Esophagus (tissue), 2 donors: ENCODE measurements at regions not wholly inside any gene's neighbourhood (a gene's known extent, or its start where the extent isn't known, plus 50 kb on each side); places are given as distances from the start of the nearest gene placed in this dataset.
"Not testable (repeated sequence)": the region's sequence is repeated elsewhere in the genome, so short reads cannot be mapped to it uniquely, and the experiment has no call there.

Source experiments
- H3K27ac ChIP-seq, 2 donors: one replicate each; pipeline ENCODE4 v1.5.1; 2013; ENCODE audit warnings: low read depth in 2 of 2, mild to moderate bottlenecking in 2 of 2, inconsistent platforms in 1 of 2, low read length in 1 of 2, moderate library complexity in 1 of 2
- H3K27me3 ChIP-seq, 2 donors: one replicate each; pipeline ENCODE4 v1.6.1; 2013; ENCODE audit warnings: low read length in 2 of 2, control low read depth in 1 of 2, mild to moderate bottlenecking in 1 of 2; ENCODE audit not compliant: insufficient read depth in 2 of 2, control insufficient read depth in 1 of 2
- H3K36me3 ChIP-seq, 2 donors: one replicate each; pipeline ENCODE4 v1.6.1; 2013; ENCODE audit warnings: low read length in 1 of 2; ENCODE audit not compliant: control insufficient read depth in 2 of 2, insufficient read depth in 2 of 2
- H3K4me1 ChIP-seq, 2 donors: one replicate each; pipeline ENCODE4 v1.6.1; 2013; ENCODE audit warnings: low read length in 1 of 2; ENCODE audit not compliant: control insufficient read depth in 2 of 2, insufficient read depth in 2 of 2
- H3K4me3 ChIP-seq, 2 donors: one replicate each; pipeline ENCODE4 v1.5.1; 2013; ENCODE audit warnings: low read length in 2 of 2, mild to moderate bottlenecking in 2 of 2, low read depth in 1 of 2, moderate library complexity in 1 of 2
- H3K9me3 ChIP-seq, 2 donors: one replicate each; pipeline ENCODE4 v1.6.1; 2013; ENCODE audit warnings: mild to moderate bottlenecking in 2 of 2, low read depth in 1 of 2, low read length in 1 of 2, moderate library complexity in 1 of 2; ENCODE audit not compliant: control insufficient read depth in 2 of 2, insufficient read depth in 1 of 2
- WGBS, 2 donors: extraction: QIAGEN DNeasy Blood & Tissue Kit; methylation state at CpG; one replicate each; pipeline ENCODE4 v1.1.7; 2013; 5-methylcytosine and 5-hydroxymethylcytosine counted together
- donor health status: healthy with polysubstance abuse.
- donor health status: Bipolar disorder and iron deficiency.

DNA sequence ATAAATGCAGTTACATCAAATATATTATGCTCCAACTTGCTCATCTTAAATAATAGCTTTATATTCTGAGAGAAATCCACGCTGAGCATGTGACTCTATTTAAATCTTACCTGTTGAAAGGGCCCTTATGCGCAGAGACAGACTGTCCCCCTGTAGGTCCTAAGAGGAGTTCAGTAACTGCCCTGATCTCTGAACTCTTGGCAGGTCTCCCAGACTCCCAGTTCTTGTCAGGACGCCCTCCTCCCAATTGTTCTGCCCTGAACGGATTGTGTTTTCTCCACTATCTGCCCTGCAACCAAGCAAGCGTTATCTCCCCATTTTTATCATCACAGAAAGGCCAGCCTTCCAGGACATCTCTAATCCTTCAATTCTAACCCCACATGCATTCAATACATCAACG is 954.6 kb downstream of the TSN start:
- no peaks in the 10 kb centered on the region for H3K36me3 ChIP-seq
- no peak overlapping the region for H3K27ac ChIP-seq
- H3K9me3 ChIP-seq, result peaks cover 2 to 16% of the 10 kb centered on the region in 2 donors
- 63 to 77% methylated on average over 6 of the region's 6 CpGs for WGBS, 2 donors
- H3K4me1 ChIP-seq, result no peaks in the 10 kb centered on the region
- H3K4me3 ChIP-seq, result no peak overlapping the region
- H3K27me3 ChIP-seq, result no peaks in the 10 kb centered on the region

DNA sequence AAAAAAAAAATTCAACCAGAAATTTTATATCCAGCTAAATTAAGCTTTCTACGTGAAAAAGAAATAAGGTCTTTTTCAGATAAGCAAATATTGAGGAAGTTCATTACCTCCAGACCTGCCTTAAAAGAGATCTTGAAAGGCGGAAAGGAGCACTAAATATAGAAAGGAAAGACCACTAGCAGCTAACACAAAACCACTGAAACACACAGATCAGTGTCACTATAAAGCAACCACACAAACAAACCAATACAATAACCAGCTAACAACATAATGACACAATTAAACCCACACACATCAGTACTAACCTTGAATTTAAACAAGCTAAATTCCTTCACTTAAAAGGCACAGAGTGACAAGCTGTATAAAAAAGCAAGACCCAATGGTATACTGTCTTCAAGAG is 958.3 kb downstream of the TSN start:
- H3K36me3 ChIP-seq, result no peaks in the 10 kb centered on the region
- H3K27me3 ChIP-seq, result no peaks in the 10 kb centered on the region
- H3K4me1 ChIP-seq, result no peaks in the 10 kb centered on the region
- no peak overlapping the region for H3K27ac ChIP-seq
- H3K4me3 ChIP-seq, result no peak overlapping the region
- peaks cover 0 to 14% of the 10 kb centered on the region in 2 donors for H3K9me3 ChIP-seq
- 73 to 87% methylated on average over 2 of the region's 2 CpGs for WGBS, 2 donors

DNA sequence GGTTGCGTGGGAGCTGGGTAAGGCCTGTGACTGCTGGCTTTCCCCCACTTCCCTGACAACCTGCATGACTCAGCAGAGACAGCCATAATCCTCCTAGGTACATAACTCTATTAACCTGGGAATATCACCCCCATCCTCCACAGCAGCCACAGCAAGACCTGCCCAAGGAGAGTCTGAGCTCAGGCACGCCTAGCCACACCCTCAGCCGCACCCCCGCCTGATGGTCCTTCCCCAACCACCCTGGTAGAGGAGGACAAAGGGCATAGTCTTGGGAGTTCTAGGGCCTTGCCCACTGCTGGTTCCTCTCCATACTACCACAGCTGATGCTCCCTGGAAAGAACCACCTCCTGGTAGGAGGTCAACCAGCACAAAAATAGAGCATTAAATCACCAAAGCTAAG is 965.4 kb downstream of the TSN start:
- not testable (repeated sequence) for H3K27ac ChIP-seq, H3K36me3 ChIP-seq, H3K4me1 ChIP-seq, H3K4me3 ChIP-seq, H3K27me3 ChIP-seq, H3K9me3 ChIP-seq
- WGBS, 2 donors, result 95 to 98% methylated on average over 4 of the region's 4 CpGs

DNA sequence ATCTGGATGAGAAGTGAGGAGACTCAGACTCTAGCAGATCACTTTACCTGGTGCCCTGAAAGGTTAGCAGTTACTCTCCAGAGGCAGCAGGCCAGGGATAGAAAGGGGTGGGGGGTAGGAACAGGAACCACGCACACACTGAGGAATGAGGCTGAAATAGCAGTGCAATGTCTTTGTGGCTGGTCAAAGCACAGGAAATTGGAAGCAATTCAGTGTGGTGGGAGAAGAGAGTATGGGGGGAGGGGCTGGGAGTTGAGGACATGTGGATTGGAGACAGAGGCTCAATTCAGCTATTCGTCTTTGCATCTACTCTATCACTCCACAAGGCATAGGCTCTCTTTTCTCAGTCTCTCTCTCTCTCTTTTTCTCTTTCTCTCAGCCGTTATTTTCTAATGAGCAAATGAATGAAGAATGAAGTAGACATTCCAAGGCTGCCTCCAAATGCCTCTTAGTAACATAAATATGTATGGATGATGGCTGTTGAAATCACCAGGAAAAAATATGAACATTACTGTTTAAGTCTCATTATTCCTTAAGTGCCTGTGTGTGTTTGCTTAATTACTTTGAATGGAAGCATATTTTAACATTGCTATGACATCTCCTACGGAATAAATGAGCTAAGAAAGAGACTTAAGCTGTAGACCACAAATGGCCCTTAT is 979.4 kb downstream of the TSN start:
- H3K4me3 ChIP-seq, result no peak overlapping the region
- no peaks in the 10 kb centered on the region for H3K4me1 ChIP-seq
- H3K27me3 ChIP-seq, result no peaks in the 10 kb centered on the region
- H3K36me3 ChIP-seq, result no peaks in the 10 kb centered on the region
- H3K27ac ChIP-seq, result no peak overlapping the region
- WGBS, 2 donors, result 67 to 69% methylated on average over 4 of the region's 4 CpGs
- peaks cover 3% of the 10 kb centered on the region in 2 donors for H3K9me3 ChIP-seq

DNA sequence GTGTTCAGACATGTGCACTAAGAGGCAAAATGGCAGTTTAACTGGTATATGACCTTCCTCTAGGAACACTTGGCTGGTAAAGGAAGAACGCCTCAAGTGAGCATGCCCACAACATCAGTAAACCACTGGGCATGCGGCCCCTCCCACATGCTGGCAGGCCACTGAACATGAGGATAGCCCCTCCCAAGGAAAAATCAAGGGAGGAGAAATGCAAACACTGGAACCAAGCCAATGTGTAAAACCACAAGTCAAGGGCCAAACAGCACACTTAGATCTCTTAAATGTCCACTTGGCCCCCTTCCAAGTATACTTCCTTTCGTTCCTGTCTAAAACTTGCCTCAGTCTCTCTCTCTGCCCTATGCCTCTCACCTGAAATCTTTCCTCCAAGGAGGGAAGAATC is 980.8 kb downstream of the TSN start:
- H3K9me3 ChIP-seq, result peaks cover 3% of the 10 kb centered on the region in 2 donors
- H3K4me1 ChIP-seq, result no peaks in the 10 kb centered on the region
- H3K4me3 ChIP-seq, result no peak overlapping the region
- H3K27me3 ChIP-seq, result no peaks in the 10 kb centered on the region
- 65 to 71% methylated on average over 3 of the region's 3 CpGs for WGBS, 2 donors
- H3K36me3 ChIP-seq, result no peaks in the 10 kb centered on the region
- no peak overlapping the region for H3K27ac ChIP-seq

DNA sequence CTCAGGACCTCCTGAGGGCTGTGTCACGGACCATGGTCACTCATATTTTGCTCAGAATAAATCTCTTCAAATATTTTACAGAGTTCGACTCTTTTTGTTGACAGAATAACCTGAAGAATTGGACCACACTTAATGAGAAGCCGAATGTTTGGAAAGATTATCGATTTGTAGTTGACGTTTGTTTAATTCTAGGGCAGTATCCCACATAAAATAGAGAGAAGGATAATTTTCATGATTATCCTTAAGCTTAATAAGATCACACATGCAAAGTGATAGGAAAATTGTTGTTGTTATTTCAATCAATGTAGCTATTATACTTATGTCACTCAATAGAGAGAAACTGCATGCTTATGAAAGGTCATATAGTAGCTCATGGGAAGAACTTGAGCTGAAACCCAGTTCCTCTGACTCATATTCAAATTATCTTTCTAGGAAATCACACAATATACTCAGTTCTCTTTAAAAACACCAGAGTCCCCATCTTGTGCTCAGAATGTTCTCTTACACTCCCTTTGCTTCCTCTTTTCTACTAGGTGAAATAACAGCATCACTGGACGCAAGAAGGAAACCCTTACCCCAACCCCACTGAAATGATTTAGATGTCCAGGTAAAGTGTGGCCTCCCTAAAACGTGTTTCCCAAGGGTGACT is 982.1 kb downstream of the TSN start:
- Histone ChIP-seq H3K27me3 (no peaks in the 10 kb centered on the region), H3K4me3 (no peak overlapping the region), H3K9me3 (peaks cover 3% of the 10 kb centered on the region in 2 donors), H3K36me3 (no peaks in the 10 kb centered on the region), H3K27ac (no peak overlapping the region), H3K4me1 (no peaks in the 10 kb centered on the region)
- 70 to 81% methylated on average over 7 of the region's 7 CpGs for WGBS, 2 donors

DNA sequence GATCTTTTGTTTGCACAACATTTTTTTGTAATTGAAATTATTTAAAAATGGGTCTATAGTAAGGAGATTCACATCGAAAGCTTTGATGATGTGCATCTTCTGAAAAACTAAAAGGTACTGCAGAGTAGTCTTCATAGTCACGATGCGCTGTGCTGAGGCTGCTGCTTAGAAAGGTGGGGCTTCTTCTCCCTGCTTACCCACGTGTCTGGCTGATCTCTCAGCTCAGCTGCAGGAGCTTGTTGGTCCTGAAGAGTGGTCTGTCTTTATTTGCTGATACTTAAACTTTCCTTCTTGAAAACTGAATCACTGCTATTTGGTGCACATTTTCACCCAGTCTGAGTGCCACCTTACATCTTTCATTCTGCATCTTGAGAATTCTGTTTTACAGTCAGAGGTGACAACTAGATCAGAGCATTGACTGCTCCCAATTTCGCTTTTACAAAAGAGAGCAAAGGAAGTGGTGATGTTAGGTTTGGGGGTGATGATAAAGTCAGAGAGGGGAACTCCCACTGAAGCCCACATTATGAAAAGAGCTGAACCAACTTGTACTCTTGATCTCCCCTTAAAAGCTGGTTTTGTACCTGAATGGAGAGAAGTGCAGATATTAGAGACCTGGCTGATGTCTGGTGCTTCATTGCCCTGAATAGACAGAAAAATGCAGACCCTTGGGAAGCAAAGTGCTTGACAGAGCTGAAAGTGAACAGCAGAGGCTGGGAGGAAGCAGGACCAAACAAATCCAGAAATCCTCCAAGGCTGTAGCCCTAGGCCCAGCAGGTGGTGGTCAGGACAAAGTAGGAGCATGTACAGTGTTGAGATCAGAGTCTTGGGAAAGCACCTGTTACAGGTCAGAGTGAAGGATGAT is 984.5 kb downstream of the TSN start:
- H3K27ac ChIP-seq, result no peak overlapping the region
- no peaks in the 10 kb centered on the region for H3K36me3 ChIP-seq
- no peaks in the 10 kb centered on the region for H3K4me1 ChIP-seq
- H3K27me3 ChIP-seq, result no peaks in the 10 kb centered on the region
- WGBS, 2 donors, result 67 to 70% methylated on average over 5 of the region's 5 CpGs
- no peak overlapping the region for H3K4me3 ChIP-seq
- H3K9me3 ChIP-seq, result peaks cover 0 to 3% of the 10 kb centered on the region in 2 donors

DNA sequence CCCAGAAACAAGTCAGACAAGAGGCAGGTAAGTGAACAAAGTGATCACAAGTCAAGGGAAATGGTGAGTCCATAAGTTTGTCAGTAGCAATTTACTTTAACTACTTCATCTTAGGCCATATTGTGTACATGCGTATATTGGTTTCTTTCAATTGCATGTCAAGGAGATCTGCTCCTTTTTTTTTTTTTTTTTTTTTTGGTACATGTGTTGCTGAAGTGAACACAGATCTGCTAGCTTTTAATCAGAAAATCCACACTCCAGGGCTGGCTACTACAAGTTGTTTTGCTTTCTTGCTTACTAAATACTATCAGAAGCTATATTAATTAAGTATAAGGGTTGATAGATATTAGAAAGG is 985.1 kb downstream of the TSN start:
- Histone ChIP-seq H3K27me3 (no peaks in the 10 kb centered on the region), H3K4me1 (no peaks in the 10 kb centered on the region), H3K27ac (no peak overlapping the region), H3K4me3 (no peak overlapping the region), H3K9me3 (no peaks in the 10 kb centered on the region), H3K36me3 (no peaks in the 10 kb centered on the region)
- 96 to 98% methylated on average over 1 of the region's 1 CpG for WGBS, 2 donors

DNA sequence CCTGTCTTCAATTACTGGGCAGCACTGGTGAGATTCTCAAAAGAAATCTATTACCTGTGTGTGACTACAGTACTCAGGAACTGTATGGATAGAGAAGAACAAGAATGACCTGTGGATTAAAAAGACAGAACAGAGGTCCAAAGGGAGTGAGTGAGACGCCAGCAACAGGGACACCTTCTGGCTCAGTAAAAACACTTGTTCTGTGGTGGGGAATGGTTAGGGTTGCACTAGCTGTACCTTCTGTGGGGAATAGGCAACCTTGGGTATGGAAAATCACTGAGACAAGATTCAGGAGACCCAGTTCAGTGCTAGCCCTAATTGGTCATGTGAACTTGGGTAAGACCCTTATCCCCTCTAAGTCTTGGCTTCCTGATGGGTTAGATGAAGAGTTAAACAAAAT is 986.0 kb downstream of the TSN start:
- H3K27ac ChIP-seq, result no peak overlapping the region
- no peaks in the 10 kb centered on the region for H3K9me3 ChIP-seq
- WGBS, 2 donors, result 65% methylated on average over 1 of the region's 1 CpG
- H3K4me1 ChIP-seq, result no peaks in the 10 kb centered on the region
- H3K4me3 ChIP-seq, result no peak overlapping the region
- H3K27me3 ChIP-seq, result no peaks in the 10 kb centered on the region
- no peaks in the 10 kb centered on the region for H3K36me3 ChIP-seq
